Osteoblast (primary cell): ENCODE measurements at regions not wholly inside any gene's neighbourhood (a gene's known extent, or its start where the extent isn't known, plus 50 kb on each side); places are given as distances from the start of the nearest gene placed in this dataset.

Experiments used
- DNase-seq: peaks from one replicate; pipeline ENCODE4 v3.0.0; 2011; ENCODE audit warnings: low spot score, mixed read lengths; ENCODE audit not compliant: insufficient read length; ENCODE audit errors: missing footprints
- H2AFZ ChIP-seq: 2 replicates; pipeline ENCODE4 v1.6.0; 2011; ENCODE audit warnings: mild to moderate bottlenecking, low read length
- H3K27ac ChIP-seq: 2 replicates; pipeline ENCODE4 v1.5.1; 2011; ENCODE audit warnings: mild to moderate bottlenecking, low read depth, low read length, moderate library complexity
- H3K27me3 ChIP-seq: 2 replicates; pipeline ENCODE4 v1.6.0; 2012; ENCODE audit warnings: mild to moderate bottlenecking, control low read depth, inconsistent platforms, low read length, moderate library complexity; ENCODE audit not compliant: insufficient read depth
- H3K36me3 ChIP-seq: 2 replicates; pipeline ENCODE4 v1.5.1; 2011; ENCODE audit warnings: mild to moderate bottlenecking, low read length, control low read depth, moderate library complexity; ENCODE audit not compliant: insufficient read depth
- H3K4me1 ChIP-seq: 2 replicates; pipeline ENCODE4 v1.5.1; 2011; ENCODE audit warnings: mild to moderate bottlenecking, low read length, control low read depth, moderate library complexity; ENCODE audit not compliant: insufficient read depth
- H3K4me2 ChIP-seq: 2 replicates; pipeline ENCODE4 v1.6.0; 2011; ENCODE audit warnings: mild to moderate bottlenecking, low read length; ENCODE audit not compliant: insufficient read depth
- H3K4me3 ChIP-seq: fragments of 200-600 bp; sonication (generic); 3 replicates; pipeline ENCODE4 v1.5.1; 2012; ENCODE audit warnings: mild to moderate bottlenecking, low read length, inconsistent platforms; ENCODE audit not compliant: insufficient read depth
- H3K79me2 ChIP-seq: 2 replicates; pipeline ENCODE4 v1.6.0; 2012; ENCODE audit warnings: mild to moderate bottlenecking, low read length, control low read depth, inconsistent platforms; ENCODE audit not compliant: insufficient read depth
- H3K9me3 ChIP-seq: 2 replicates; pipeline ENCODE4 v1.5.1; 2011; ENCODE audit warnings: low read depth, low read length, control low read depth
- H4K20me1 ChIP-seq: 2 replicates; pipeline ENCODE4 v1.6.0; 2012; ENCODE audit warnings: mild to moderate bottlenecking, low read length, control low read depth; ENCODE audit not compliant: insufficient read depth
- TF ChIP-seq, protein P1 (sequence below): IDR thresholded peaks from 2 replicates; pipeline ENCODE4 v1.5.1; 2011; ENCODE audit warnings: mild to moderate bottlenecking, low read depth, low read length, moderate library complexity; ENCODE audit errors: extremely low read depth

DNA sequence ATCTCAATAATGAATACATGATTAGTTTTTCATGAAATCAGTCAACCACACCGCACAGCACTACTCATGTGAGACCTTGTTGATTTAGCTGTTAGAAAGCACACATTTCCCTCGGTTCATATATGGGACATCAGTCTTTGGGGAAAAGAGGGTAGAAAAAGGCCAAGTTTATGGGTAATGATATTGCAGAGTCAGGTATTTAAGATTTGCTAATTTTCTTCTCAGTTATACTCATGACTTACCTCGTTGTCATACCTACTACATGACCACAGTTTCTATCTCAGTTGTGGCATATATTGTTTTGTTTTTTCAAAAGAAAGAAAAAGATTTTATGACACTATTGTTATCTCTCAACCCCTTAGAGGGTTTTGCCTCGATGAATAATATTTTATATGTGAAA, 165.6 kb downstream of the POU4F1 start:
- no peaks in the 10 kb centered on the region for H3K9me3 ChIP-seq
- H3K79me2 ChIP-seq = no peaks in the 10 kb centered on the region
- H2AFZ ChIP-seq = no peak overlapping the region
- no peak overlapping the region for H3K4me2 ChIP-seq
- no peak overlapping the region for H3K4me3 ChIP-seq
- H3K27ac ChIP-seq = no peak overlapping the region
- DNase-seq = no peak
- no peaks in the 10 kb centered on the region for H4K20me1 ChIP-seq
- TF ChIP-seq, protein P1, sequence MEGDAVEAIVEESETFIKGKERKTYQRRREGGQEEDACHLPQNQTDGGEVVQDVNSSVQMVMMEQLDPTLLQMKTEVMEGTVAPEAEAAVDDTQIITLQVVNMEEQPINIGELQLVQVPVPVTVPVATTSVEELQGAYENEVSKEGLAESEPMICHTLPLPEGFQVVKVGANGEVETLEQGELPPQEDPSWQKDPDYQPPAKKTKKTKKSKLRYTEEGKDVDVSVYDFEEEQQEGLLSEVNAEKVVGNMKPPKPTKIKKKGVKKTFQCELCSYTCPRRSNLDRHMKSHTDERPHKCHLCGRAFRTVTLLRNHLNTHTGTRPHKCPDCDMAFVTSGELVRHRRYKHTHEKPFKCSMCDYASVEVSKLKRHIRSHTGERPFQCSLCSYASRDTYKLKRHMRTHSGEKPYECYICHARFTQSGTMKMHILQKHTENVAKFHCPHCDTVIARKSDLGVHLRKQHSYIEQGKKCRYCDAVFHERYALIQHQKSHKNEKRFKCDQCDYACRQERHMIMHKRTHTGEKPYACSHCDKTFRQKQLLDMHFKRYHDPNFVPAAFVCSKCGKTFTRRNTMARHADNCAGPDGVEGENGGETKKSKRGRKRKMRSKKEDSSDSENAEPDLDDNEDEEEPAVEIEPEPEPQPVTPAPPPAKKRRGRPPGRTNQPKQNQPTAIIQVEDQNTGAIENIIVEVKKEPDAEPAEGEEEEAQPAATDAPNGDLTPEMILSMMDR = no peak
- H3K4me1 ChIP-seq = no peaks in the 10 kb centered on the region
- H3K36me3 ChIP-seq = no peaks in the 10 kb centered on the region
- H3K27me3 ChIP-seq = no peaks in the 10 kb centered on the region

DNA sequence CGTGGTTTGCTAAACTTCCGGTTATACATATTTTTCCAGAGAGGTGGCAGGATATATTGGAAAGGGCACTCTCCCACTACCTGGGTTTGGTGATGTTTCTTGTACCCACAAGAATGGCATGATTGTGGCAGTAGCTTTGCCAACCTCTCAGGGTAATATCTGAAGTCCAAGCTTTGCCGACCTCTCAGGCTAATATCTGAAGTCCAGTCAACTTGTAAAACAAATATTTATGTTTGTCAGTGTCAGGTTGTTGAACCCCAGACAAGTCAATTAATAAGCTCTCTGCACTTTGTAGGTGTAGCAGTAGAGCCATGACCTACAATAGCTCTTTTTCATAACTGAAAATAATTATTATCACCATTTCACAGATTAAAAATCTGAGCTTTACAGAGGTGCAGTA, 167.0 kb downstream of the POU4F1 start:
- Histone ChIP-seq H3K27ac (no peak overlapping the region), H3K27me3 (no peaks in the 10 kb centered on the region), H3K4me1 (no peaks in the 10 kb centered on the region), H3K4me3 (no peak overlapping the region), H2AFZ (no peak overlapping the region), H3K9me3 (no peaks in the 10 kb centered on the region), H3K36me3 (no peaks in the 10 kb centered on the region), H4K20me1 (no peaks in the 10 kb centered on the region), H3K79me2 (no peaks in the 10 kb centered on the region), H3K4me2 (no peak overlapping the region)
- TF ChIP-seq, protein P1 = no peak
- no peak for DNase-seq

DNA sequence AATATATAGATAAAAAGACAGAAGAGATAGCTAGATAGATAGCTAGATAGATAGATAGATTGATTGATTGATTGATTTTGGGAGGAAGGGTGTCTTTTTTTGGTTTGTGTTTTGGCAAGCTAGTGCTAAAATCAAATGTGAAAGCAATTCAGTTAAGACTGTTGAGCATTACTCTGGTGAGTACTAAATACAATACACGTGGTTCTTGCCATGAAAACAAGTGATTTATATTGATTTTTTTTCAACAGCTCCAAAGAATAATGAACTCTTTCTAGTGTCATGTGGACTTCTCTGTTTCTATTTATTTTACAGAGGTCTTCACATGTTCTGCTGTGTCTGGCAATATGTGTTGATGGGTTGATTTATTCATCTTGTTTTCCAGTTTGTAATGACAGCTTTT, 172.0 kb downstream of the POU4F1 start:
- H4K20me1 ChIP-seq = no peaks in the 10 kb centered on the region
- no peak overlapping the region for H2AFZ ChIP-seq
- H3K79me2 ChIP-seq = no peaks in the 10 kb centered on the region
- H3K4me2 ChIP-seq = no peak overlapping the region
- TF ChIP-seq, protein P1 = no peak
- H3K27me3 ChIP-seq = no peaks in the 10 kb centered on the region
- no peak overlapping the region for H3K27ac ChIP-seq
- DNase-seq = no peak
- H3K4me1 ChIP-seq = no peaks in the 10 kb centered on the region
- H3K36me3 ChIP-seq = no peaks in the 10 kb centered on the region
- no peak overlapping the region for H3K4me3 ChIP-seq
- H3K9me3 ChIP-seq = no peaks in the 10 kb centered on the region

DNA sequence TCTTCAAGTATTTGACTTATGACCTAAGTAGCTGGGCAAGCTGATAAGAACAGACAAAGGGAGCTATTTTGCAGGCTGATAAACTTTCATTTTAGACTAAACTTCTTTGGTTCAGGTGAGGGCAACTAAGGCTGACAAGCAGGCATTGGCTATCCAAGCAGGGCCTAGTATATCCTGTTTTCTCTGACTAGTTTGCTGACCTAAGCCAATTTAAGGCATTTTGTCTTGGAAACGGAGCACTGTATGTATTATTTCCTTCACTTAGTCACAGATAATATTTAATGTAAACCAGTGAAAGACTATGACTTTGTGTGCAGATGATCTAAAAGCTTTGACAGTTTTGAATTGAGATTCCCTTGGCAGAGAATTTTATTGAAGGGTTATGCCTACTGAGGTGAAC, 172.5 kb downstream of the POU4F1 start:
- DNase-seq = no peak

More for the DNA sequence above, 172.5 kb downstream of the POU4F1 start:
- Histone ChIP-seq H3K79me2 (no peaks in the 10 kb centered on the region), H3K36me3 (no peaks in the 10 kb centered on the region), H2AFZ (no peak overlapping the region), H3K27me3 (no peaks in the 10 kb centered on the region), H3K4me2 (no peak overlapping the region), H3K9me3 (no peaks in the 10 kb centered on the region), H4K20me1 (no peaks in the 10 kb centered on the region), H3K4me1 (no peaks in the 10 kb centered on the region), H3K4me3 (no peak overlapping the region), H3K27ac (no peak overlapping the region)
- TF ChIP-seq, protein P1 = no peak
